ENCODE measurements at regions not wholly inside any gene's neighbourhood (a gene's known extent, or its start where the extent isn't known, plus 50 kb on each side); places are given as distances from the start of the nearest gene placed in this dataset.

- no peak overlapping the region for H3K27ac ChIP-seq
Observed at GRCh38 chr5:91703128-91703527, 320.0 kb upstream of the ARRDC3 start.

GRCh38 chr5:91699429-91699828, 316.3 kb upstream of the ARRDC3 start:
- H3K27ac ChIP-seq: no peak overlapping the region
- TF ChIP-seq ZFX (IDR thresholded peaks at IDR 0.05; ENCODE audit: borderline replicate concordance) (no peak), CTCF (IDR thresholded peaks at IDR 0.05) (no peak)

More at GRCh38 chr5:91703128-91703527, 320.0 kb upstream of the ARRDC3 start:
- TF ChIP-seq CTCF (IDR thresholded peaks at IDR 0.05) (no peak), ZFX (IDR thresholded peaks at IDR 0.05; ENCODE audit: borderline replicate concordance) (no peak)

GRCh38 chr5:91691592-91691991, 308.5 kb upstream of the ARRDC3 start:
- TF ChIP-seq ZFX (IDR thresholded peaks at IDR 0.05; ENCODE audit: borderline replicate concordance): no peak
- no peak for TF ChIP-seq CTCF (IDR thresholded peaks at IDR 0.05)
- no peak overlapping the region for H3K27ac ChIP-seq

GRCh38 chr5:91690921-91691320, 307.8 kb upstream of the ARRDC3 start:
- TF ChIP-seq ZFX (IDR thresholded peaks at IDR 0.05; ENCODE audit: borderline replicate concordance): no peak
- TF ChIP-seq CTCF (IDR thresholded peaks at IDR 0.05): no peak
- H3K27ac ChIP-seq: no peak overlapping the region

- TF ChIP-seq ZFX (IDR thresholded peaks at IDR 0.05; ENCODE audit: borderline replicate concordance) (no peak), CTCF (IDR thresholded peaks at IDR 0.05) (no peak)
- H3K27ac ChIP-seq: no peak overlapping the region
Observed at GRCh38 chr5:91687430-91687829, 304.3 kb upstream of the ARRDC3 start.

GRCh38 chr5:91684625-91685024, 301.5 kb upstream of the ARRDC3 start:
- no peak overlapping the region for H3K27ac ChIP-seq
- TF ChIP-seq ZFX (IDR thresholded peaks at IDR 0.05; ENCODE audit: borderline replicate concordance) (no peak), CTCF (IDR thresholded peaks at IDR 0.05) (no peak)

GRCh38 chr5:91670563-91670962, 287.4 kb upstream of the ARRDC3 start:
- no peak for TF ChIP-seq CTCF (IDR thresholded peaks at IDR 0.05)
- no peak for TF ChIP-seq ZFX (IDR thresholded peaks at IDR 0.05; ENCODE audit: borderline replicate concordance)
- H3K27ac ChIP-seq: no peak overlapping the region
